Cardiac fibroblast (primary cell): ENCODE measurements at regions not wholly inside any gene's neighbourhood (a gene's known extent, or its start where the extent isn't known, plus 50 kb on each side); places are given as distances from the start of the nearest gene placed in this dataset.
"Not testable (repeated sequence)": the region's sequence is repeated elsewhere in the genome, so short reads cannot be mapped to it uniquely, and the experiment has no call there.

ENCODE experiments used
- DNase-seq, 2 donors: peaks; one replicate each; pipeline versions ENCODE4 v3.0.0 to v3.0.0-alpha.2; 2010; ENCODE audit warnings: low read depth in 2 of 2
- H3K4me3 ChIP-seq, 2 donors: replicated peaks in 1 of 2; 1 replicate in 1 of 2; 2 replicates in 1 of 2; pipeline ENCODE4 v1.5.1; 2011; ENCODE audit warnings: low read depth in 2 of 2, low read length in 2 of 2, mild to moderate bottlenecking in 2 of 2, moderate library complexity in 1 of 2
- TF ChIP-seq, protein P1 (sequence below): IDR thresholded peaks from one replicate; pipeline ENCODE4 v1.5.1; 2011; ENCODE audit warnings: low read depth, mild to moderate bottlenecking, low read length, inconsistent platforms

DNA sequence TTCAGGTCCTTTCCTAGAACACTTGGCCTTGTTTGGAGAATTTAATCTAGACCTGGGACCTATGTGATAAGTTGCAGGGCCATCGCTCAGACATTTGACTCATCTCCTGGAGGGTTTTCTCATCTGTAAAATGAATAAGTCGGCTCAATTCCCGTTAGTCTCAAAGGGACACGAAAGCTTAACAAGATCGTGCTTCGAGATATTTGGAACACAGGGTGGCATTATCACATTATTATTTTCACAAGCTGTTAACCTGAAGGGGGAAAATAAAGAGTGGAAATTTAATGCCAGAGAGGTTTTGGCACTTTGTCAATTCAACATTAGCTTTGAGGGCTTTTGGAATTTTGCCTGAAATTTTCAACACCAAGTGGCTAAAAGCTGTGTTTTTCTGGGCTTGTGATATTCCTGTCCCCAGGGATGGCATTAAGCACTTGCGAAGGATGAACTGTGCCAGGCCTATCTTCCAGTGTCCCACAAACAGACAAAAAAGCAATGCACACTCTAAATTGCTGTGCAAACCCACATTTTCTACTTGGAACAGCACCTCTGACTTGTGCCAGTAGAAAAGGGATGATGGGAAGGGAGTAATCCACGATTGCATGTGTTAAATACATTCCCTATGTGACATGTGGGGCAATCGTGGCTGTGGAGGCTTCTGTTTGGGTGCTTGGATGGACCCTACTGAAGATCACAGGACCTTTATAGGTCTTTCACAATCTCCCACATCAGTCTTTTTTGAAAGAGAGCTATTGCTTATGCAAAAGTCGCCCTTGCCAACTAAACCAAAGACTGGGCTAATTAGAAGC lies 478.7 kb downstream of the MFSD1 start:
- no peak for DNase-seq
- TF ChIP-seq, protein P1, sequence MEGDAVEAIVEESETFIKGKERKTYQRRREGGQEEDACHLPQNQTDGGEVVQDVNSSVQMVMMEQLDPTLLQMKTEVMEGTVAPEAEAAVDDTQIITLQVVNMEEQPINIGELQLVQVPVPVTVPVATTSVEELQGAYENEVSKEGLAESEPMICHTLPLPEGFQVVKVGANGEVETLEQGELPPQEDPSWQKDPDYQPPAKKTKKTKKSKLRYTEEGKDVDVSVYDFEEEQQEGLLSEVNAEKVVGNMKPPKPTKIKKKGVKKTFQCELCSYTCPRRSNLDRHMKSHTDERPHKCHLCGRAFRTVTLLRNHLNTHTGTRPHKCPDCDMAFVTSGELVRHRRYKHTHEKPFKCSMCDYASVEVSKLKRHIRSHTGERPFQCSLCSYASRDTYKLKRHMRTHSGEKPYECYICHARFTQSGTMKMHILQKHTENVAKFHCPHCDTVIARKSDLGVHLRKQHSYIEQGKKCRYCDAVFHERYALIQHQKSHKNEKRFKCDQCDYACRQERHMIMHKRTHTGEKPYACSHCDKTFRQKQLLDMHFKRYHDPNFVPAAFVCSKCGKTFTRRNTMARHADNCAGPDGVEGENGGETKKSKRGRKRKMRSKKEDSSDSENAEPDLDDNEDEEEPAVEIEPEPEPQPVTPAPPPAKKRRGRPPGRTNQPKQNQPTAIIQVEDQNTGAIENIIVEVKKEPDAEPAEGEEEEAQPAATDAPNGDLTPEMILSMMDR, result no peak
- H3K4me3 ChIP-seq, result no peak overlapping the region

DNA sequence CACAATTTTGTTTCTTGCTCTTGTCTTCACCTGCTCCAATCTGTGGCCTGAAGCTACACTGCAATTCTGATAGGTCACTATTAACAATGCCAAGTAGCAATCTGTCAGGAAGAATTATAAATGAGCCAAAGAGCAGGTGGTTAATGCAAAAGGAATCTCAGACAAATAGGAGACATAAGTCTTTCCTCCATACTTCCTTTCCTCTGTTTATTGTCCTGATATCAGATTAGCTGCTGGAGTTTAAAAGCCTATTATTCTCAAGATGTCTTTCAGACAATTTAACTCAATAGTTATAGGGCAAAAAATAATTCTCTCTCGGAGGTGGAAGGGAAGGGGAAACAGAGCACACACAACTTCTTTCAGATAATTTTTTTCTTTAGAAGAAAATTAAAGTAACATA lies 491.6 kb downstream of the MFSD1 start:
- no peak overlapping the region for H3K4me3 ChIP-seq
- DNase-seq, result no peak
- TF ChIP-seq, protein P1, result no peak

DNA sequence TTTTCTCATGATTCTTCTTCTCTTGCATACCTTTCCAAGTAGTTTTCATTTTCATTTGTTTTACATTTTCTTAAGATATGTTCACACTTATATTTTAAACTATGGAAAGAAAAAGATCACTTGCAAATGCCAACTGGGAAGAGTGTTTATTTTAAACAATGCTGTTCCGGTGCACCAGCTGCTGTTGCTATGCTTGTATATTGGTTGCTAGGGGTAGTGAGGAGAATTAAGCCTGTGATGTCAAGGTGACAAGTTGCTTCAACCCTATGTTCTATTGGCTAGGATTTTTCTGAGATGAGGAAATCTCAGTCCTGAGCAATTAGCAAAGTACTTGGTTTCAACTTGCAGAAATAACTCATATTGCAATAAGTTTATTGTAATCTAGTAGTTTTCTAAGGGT lies 500.1 kb downstream of the MFSD1 start:
- no peak overlapping the region for H3K4me3 ChIP-seq
- TF ChIP-seq, protein P1, result no peak
- DNase-seq, result no peak

DNA sequence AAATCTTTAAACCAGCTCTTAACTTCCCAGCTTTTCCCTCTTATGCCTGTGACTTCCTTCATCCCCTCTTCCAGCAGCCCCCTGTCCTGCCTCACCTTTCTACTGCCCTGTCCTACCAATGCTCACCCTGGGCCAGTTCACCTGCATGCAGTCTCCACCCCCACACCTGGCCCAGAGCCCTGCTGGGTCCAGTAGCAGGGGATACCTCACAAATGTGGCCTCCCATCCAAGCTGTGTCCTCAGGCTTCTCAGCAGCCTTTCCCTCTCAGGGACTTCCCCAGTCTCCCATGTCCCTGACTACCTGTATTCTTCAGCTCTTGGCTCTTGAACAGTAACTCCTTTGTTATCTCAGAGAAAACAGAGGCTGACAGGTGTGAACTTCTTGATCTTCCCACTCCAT lies 503.2 kb downstream of the MFSD1 start:
- no peak for DNase-seq
- TF ChIP-seq, protein P1, result no peak
- H3K4me3 ChIP-seq, result no peak overlapping the region

DNA sequence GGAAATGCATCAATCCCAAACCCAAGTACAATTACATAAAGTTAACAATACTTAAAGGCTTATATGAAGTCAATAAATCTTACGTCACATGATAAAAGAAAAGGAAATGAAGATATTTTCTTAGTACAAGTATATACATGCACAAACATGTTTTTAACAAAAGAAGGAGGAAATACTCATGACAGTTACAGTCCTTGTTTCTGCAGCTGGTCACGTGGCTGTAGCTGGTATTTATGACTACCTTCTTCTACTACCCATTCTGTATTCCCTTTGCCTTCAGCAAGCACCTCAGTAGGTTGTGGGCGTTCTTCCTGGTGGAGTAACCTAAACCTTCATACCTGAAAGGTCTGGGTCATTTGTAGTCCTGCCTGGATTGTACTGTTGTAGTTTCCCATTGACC lies 514.9 kb downstream of the MFSD1 start:
- H3K4me3 ChIP-seq, DNase-seq: not testable (repeated sequence)

DNA sequence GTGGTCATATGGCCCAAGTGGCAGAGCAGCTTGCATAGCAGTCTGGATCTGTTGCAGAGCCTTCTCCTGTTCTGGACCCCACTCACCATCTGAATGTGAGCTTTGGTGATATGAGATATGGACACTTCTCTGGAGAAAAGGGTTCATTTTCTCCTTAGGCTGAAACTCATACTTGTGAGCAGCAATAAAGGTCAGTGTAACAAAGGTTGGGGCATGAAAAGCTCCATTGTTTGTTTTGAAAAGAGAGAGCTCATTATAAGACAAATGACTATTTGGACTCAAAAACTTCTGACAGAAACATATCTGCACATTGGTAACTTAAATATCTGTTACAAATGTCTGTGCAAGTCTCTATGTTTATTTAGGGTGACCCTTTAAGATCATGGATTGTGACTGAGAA lies 517.3 kb downstream of the MFSD1 start:
- TF ChIP-seq, protein P1, result no peak
- no peak overlapping the region for H3K4me3 ChIP-seq
- DNase-seq, result no peak

DNA sequence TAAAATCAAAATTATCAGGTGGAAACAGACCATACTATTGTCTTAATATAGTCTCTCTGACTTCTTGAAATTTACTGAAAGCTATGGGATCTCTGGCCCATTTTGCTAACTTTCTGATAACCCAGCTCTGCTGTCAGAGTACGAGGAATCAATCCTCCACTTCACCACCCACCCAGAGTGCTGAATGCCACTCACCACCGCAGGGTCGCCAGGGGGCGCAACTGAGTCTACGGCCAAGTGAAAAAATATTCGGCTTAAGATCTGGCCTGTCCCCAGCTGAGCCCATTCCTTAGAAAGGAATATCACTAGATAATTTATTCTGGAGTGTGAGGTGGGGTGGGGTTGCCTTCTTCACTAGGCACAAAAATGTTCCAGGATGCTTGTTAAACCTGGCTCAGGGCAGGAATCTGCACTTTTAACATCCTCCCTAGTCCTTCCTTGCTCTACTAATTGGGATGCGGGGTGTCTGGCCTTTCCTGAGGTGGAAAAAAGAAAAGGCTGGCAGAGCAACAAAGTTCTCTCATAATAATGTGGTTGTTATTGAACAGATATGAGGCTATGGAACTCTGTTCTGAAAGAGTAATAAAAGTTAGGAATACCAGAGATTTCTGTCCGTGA lies 520.6 kb downstream of the MFSD1 start:
- DNase-seq, result peak; percentile 25 to 49
- TF ChIP-seq, protein P1, result peak; percentile 87
- H3K4me3 ChIP-seq, result no peak overlapping the region
